Ovary (tissue), 3 donors: ENCODE measurements at regions not wholly inside any gene's neighbourhood (a gene's known extent, or its start where the extent isn't known, plus 50 kb on each side); places are given as distances from the start of the nearest gene placed in this dataset.

Experiments
- CTCF ChIP-seq, 3 donors: fragments of 450-650 bp in 2 of 3; fragments of 200-600 bp in 1 of 3; IDR thresholded peaks; one replicate each; pipeline versions ENCODE4 v1.5.1 to v1.8.0; 2016 to 2022; ENCODE audit warnings: antibody characterized with exemption in 3 of 3, mild to moderate bottlenecking in 1 of 3
- POLR2A ChIP-seq: fragments of 450-650 bp; IDR thresholded peaks from one replicate; pipeline ENCODE4 v1.6.1; 2017; ENCODE audit warnings: antibody characterized with exemption, mild to moderate bottlenecking, moderate library complexity
- donor health status: DM: no; HTN: no; CAD: no.

- TF ChIP-seq CTCF (IDR thresholded peaks at IDR 0.05) (no peak), POLR2A (no peak)
These were observed 168.4 kb upstream of the FSTL4 start for GRCh38 chr5:133780619-133781280.
